ENCODE measurements at regions not wholly inside any gene's neighbourhood (a gene's known extent, or its start where the extent isn't known, plus 50 kb on each side); places are given as distances from the start of the nearest gene placed in this dataset.

DNA sequence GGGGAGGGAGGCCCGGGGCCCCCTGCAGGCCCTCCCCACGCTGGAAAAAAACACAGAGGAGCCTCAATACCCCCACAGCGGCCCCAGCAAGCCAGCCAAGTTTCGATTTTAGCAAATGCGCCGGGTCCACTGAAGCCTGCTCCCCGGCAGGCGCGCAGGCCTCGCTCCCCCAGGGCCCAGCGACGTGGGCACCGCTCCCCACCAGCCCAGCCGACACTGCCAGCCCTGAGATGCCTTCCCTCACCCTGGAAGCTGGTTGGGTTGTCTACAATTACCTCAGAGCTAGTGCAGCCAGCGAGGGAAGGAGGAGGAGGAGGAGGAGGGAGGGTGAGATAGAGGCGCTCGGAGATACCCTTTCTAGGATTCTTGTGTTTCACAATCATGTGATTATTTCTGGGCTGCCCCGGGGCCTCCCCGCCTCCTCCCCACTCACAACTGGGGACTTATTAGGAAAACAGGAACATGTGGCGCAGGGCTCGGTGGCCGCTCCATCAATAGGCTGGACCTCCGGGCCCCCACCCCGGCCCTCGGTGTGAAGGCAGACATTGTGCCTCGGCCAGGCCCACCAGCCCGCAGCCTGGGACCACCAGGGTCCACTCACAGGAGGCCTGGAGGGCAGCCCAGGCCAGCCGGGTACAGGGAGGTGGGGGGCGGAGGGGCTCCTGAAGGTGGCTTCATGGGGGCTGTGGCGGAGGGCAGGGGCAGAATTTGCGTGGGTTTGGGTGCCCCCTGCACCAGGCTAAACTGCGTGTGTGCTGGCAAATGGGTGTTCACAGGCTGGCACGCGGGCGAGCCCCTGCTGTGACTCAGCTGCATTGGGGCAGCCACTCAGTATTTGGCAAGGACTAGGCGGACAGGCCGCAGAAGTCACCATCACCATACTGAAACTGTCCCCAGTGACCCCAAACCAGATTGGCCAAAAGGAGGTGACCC, 109.9 kb downstream of the NCOR2 start:
- Histone ChIP-seq H3K27me3 (ENCODE audit: low read length) (no peaks in the 10 kb centered on the region), H4K20me1 (ENCODE audit: insufficient read depth, low read depth, low read length) (no peaks in the 10 kb centered on the region; the same call in none of the 2 replicates), H3K36me3 (ENCODE audit: insufficient read depth, low read length) (0 out of 2 replicates have a peak, but pooled peaks cover 5% of the 10 kb centered on the region), H3K79me2 (ENCODE audit: low read length) (peaks cover 60% of the 10 kb centered on the region), H3K4me3 (ENCODE audit: low read length) (no peak overlapping the region), H3K4me1 (ENCODE audit: low read length) (peaks cover 62% of the 10 kb centered on the region), H3K9me3 (ENCODE audit: low read length) (no peaks in the 10 kb centered on the region), H3K9ac (ENCODE audit: low read length) (peak overlapping the region; percentile 18; the same call in 1 of the 2 replicates), H3K27ac (ENCODE audit: low read length) (peak overlapping the region; percentile 44), H3K9me2 (replicated peaks; ENCODE audit: insufficient read depth, low read length) (no peaks in the 10 kb centered on the region), H2AFZ (ENCODE audit: low read length) (no peak overlapping the region), H3K4me2 (ENCODE audit: low read depth, low read length, poor library complexity, severe bottlenecking) (peak overlapping the region; percentile 27)
- DNase-seq, result peak; percentile 65

DNA sequence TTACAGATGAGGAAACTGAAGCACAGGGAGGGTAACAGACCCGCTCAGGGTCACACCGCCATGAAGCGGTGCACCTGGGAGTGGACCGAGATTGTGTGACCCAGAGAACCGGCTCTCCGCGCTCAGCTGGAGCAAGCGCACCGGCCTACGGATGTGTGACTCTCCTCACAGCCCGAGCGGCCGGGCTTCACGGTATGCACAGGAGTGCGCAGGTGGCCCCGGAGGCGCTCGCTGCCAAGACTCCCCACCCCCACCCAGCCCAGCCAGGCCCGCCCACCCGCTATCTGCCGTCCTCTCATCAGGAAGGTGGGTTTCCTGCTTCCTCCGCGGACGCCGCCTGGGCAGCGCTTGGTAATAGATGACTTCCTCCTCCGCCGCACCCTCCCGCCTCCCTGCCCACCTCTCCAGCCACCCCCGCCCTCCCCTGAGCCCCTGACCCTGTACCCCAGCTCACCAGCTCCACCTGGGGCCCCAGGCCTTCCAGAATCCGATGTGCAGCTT, 110.7 kb downstream of the NCOR2 start:
- no peak overlapping the region for H3K9ac ChIP-seq (ENCODE audit: low read length)
- H3K4me2 ChIP-seq (ENCODE audit: low read depth, low read length, poor library complexity, severe bottlenecking), result no peak overlapping the region
- H3K9me2 ChIP-seq (replicated peaks; ENCODE audit: insufficient read depth, low read length), result no peaks in the 10 kb centered on the region
- H3K27ac ChIP-seq (ENCODE audit: low read length), result peak overlapping the region; percentile 44
- no peak for DNase-seq
- H4K20me1 ChIP-seq (ENCODE audit: insufficient read depth, low read depth, low read length), result no peaks in the 10 kb centered on the region; the same call in none of the 2 replicates
- H3K79me2 ChIP-seq (ENCODE audit: low read length), result peaks cover 55% of the 10 kb centered on the region
- H3K9me3 ChIP-seq (ENCODE audit: low read length), result no peaks in the 10 kb centered on the region
- no peaks in the 10 kb centered on the region for H3K27me3 ChIP-seq (ENCODE audit: low read length)
- peaks cover 62% of the 10 kb centered on the region for H3K4me1 ChIP-seq (ENCODE audit: low read length)
- 0 out of 2 replicates have a peak, but pooled peaks cover 5% of the 10 kb centered on the region for H3K36me3 ChIP-seq (ENCODE audit: insufficient read depth, low read length)
- no peak overlapping the region for H2AFZ ChIP-seq (ENCODE audit: low read length)
- H3K4me3 ChIP-seq (ENCODE audit: low read length), result no peak overlapping the region

DNA sequence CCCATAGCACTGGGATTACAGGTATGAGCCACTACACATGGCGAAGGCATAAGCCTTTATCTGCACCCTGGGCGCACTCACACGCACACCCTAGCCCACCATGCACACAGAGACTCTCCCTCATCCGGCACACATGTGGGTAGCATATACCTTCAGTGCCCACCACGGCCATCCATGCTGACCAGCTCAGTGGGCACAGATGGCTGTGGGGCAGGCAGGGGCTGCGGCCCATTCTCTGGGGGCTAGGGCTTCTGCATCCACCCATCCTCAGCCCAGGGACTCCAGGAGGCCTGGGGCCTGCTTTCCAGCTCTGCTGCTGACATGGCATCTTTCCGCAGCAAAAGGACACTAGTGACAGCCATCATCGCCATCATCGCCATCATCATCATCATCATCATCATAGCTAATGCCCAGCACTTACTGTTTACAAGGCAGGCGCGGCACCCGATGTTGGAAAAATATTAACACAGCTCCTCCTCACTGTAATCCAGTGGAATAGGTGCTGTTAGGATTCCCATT, 111.2 kb downstream of the NCOR2 start:
- no peak overlapping the region for H3K9ac ChIP-seq (ENCODE audit: low read length)
- no peak for DNase-seq
- peaks cover 62% of the 10 kb centered on the region for H3K4me1 ChIP-seq (ENCODE audit: low read length)
- H3K4me2 ChIP-seq (ENCODE audit: low read depth, low read length, poor library complexity, severe bottlenecking), result no peak overlapping the region
- H3K27ac ChIP-seq (ENCODE audit: low read length), result no peak overlapping the region
- H4K20me1 ChIP-seq (ENCODE audit: insufficient read depth, low read depth, low read length), result no peaks in the 10 kb centered on the region; the same call in none of the 2 replicates
- H3K4me3 ChIP-seq (ENCODE audit: low read length), result no peak overlapping the region
- no peaks in the 10 kb centered on the region for H3K27me3 ChIP-seq (ENCODE audit: low read length)
- peaks cover 55% of the 10 kb centered on the region for H3K79me2 ChIP-seq (ENCODE audit: low read length)
- H3K36me3 ChIP-seq (ENCODE audit: insufficient read depth, low read length), result 0 out of 2 replicates have a peak, but pooled peaks cover 5% of the 10 kb centered on the region
- no peaks in the 10 kb centered on the region for H3K9me3 ChIP-seq (ENCODE audit: low read length)
- H3K9me2 ChIP-seq (replicated peaks; ENCODE audit: insufficient read depth, low read length), result no peaks in the 10 kb centered on the region
- H2AFZ ChIP-seq (ENCODE audit: low read length), result no peak overlapping the region

DNA sequence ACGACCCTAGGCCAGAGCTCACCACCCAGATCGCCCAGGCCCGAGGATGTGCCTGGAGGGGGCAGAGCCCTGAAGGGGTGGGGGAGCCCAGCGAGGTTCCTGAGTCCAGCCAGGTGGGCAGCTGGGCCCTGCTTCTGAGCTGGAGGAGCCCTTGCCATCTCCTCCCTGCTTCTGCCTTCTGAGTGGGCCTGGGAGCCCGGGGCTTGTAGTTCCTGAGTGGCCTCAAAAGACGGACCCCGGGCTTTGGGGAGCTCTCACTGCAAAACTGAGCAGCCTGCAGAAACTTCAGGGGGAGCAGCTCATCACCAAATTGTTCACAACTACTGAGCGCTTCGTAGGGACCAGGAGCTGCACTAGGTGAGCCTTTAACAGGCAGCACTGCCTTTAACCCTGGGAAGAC, 112.1 kb downstream of the NCOR2 start:
- peaks cover 62% of the 10 kb centered on the region for H3K4me1 ChIP-seq (ENCODE audit: low read length)
- H3K9me2 ChIP-seq (replicated peaks; ENCODE audit: insufficient read depth, low read length), result no peaks in the 10 kb centered on the region
- 0 out of 2 replicates have a peak, but pooled peaks cover 5% of the 10 kb centered on the region for H3K36me3 ChIP-seq (ENCODE audit: insufficient read depth, low read length)
- H3K9ac ChIP-seq (ENCODE audit: low read length), result no peak overlapping the region
- H3K79me2 ChIP-seq (ENCODE audit: low read length), result peaks cover 52% of the 10 kb centered on the region
- H3K4me3 ChIP-seq (ENCODE audit: low read length), result no peak overlapping the region
- no peak overlapping the region for H3K27ac ChIP-seq (ENCODE audit: low read length)
- no peaks in the 10 kb centered on the region; the same call in 1 of the 2 replicates for H4K20me1 ChIP-seq (ENCODE audit: insufficient read depth, low read depth, low read length)
- H3K9me3 ChIP-seq (ENCODE audit: low read length), result no peaks in the 10 kb centered on the region
- no peak for DNase-seq
- no peaks in the 10 kb centered on the region for H3K27me3 ChIP-seq (ENCODE audit: low read length)
- H3K4me2 ChIP-seq (ENCODE audit: low read depth, low read length, poor library complexity, severe bottlenecking), result no peak overlapping the region
- no peak overlapping the region for H2AFZ ChIP-seq (ENCODE audit: low read length)

DNA sequence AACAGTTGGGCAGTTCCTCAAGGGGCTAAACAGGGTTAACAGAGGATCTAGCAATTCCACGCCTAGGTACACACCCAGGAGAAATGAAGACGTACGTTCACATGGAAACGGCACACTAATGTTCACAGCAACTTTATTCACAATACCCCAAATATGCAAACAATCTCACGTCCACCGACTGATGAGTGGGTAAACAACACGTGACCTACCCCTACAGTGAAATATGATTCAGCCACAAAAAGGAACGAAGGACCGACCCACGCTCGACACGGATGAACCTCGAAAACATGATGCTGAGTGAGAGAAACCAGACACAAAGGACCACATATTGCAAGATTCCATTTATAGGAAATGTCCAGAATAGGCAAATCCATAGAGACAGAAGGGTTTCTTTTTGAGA, 112.7 kb downstream of the NCOR2 start:
- Histone ChIP-seq H3K9me2 (replicated peaks; ENCODE audit: insufficient read depth, low read length) (no peaks in the 10 kb centered on the region), H3K27me3 (ENCODE audit: low read length) (no peaks in the 10 kb centered on the region), H3K27ac (ENCODE audit: low read length) (peak overlapping the region; percentile 65), H3K9me3 (ENCODE audit: low read length) (no peaks in the 10 kb centered on the region), H4K20me1 (ENCODE audit: insufficient read depth, low read depth, low read length) (no peaks in the 10 kb centered on the region; the same call in 1 of the 2 replicates), H3K9ac (ENCODE audit: low read length) (peak overlapping the region; percentile 42; the same call in 1 of the 2 replicates), H3K4me3 (ENCODE audit: low read length) (no peak overlapping the region), H3K36me3 (ENCODE audit: insufficient read depth, low read length) (0 out of 2 replicates have a peak, but pooled peaks cover 5% of the 10 kb centered on the region), H3K79me2 (ENCODE audit: low read length) (peaks cover 49% of the 10 kb centered on the region), H3K4me1 (ENCODE audit: low read length) (peaks cover 62% of the 10 kb centered on the region), H2AFZ (ENCODE audit: low read length) (no peak overlapping the region), H3K4me2 (ENCODE audit: low read depth, low read length, poor library complexity, severe bottlenecking) (peak overlapping the region; percentile 0)
- no peak for DNase-seq

DNA sequence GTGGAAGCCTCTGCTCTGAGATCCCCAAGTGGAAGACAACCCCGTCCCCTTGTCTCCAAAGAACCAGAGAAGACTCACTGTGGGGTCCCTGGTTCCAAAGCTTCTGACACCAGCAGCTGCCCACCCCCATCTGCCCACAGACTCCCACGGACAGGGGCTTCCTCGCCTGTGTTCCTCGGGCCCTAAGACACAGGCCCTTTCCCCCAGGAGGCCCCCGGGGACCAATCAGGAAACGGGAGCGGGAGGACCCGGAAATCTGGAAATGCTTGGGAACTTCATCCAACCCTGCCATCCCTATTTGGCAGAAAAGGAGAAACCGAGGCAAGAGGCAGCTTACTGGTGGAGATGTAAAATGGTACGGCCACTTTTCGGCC, 113.1 kb downstream of the NCOR2 start:
- H3K79me2 ChIP-seq (ENCODE audit: low read length), result peaks cover 49% of the 10 kb centered on the region

DNA sequence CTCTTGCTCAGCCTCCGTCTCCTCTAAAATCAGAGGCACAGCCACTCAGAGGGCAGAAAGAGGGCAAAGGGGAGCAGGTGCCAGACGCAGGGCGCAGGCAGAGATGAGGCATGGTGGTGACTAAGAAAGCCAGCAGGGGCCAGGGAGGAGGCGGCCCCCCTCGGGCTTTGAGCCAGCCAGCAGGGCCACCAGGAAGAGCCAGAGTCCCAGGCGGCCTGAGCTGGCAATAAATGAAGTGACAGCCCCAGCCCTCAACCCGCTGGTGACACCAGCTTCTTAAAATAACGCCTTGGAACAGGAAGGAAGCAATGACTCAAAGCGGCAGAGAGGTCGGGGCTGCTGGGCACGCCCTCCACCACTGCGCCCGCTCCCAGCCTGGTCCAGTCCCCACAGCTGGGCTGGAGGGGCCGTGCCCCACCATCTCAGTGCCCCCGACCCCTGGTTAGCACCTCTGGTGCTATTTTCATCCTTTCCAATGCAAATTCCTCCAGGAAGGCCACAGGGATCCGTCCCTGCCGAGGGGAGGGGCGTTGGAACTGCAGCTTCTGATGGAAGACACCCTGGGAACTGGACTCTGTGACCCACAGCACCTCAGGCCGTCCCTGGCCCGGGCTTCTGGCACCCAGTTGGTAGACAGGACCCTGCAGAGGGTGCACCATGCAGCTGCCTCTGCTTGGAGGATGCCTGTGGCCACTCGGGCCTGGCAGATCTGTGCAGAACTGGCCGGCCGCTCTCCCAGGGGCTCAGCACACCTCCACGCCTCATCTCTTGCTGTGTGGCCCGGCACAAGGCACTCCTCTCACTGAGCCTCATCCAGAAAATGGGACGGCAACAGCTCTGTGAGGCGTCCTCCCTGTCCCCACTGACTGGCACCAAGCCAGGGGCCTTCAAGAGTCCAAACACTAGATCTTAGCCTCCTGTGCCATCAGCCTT, 113.7 kb downstream of the NCOR2 start:
- no peaks in the 10 kb centered on the region for H3K9me3 ChIP-seq (ENCODE audit: low read length)
- no peak overlapping the region for H3K4me3 ChIP-seq (ENCODE audit: low read length)
- H3K9ac ChIP-seq (ENCODE audit: low read length), result peak overlapping the region; percentile 42
- H2AFZ ChIP-seq (ENCODE audit: low read length), result no peak overlapping the region
- peak; percentile 69 for DNase-seq
- peak overlapping the region; percentile 65 for H3K27ac ChIP-seq (ENCODE audit: low read length)
- H4K20me1 ChIP-seq (ENCODE audit: insufficient read depth, low read depth, low read length), result no peaks in the 10 kb centered on the region; the same call in none of the 2 replicates
- peaks cover 46% of the 10 kb centered on the region for H3K79me2 ChIP-seq (ENCODE audit: low read length)
- H3K36me3 ChIP-seq (ENCODE audit: insufficient read depth, low read length), result 0 out of 2 replicates have a peak, but pooled peaks cover 5% of the 10 kb centered on the region
- peak overlapping the region; percentile 0 for H3K4me2 ChIP-seq (ENCODE audit: low read depth, low read length, poor library complexity, severe bottlenecking)
- no peaks in the 10 kb centered on the region for H3K9me2 ChIP-seq (replicated peaks; ENCODE audit: insufficient read depth, low read length)
- no peaks in the 10 kb centered on the region for H3K27me3 ChIP-seq (ENCODE audit: low read length)
- peaks cover 54% of the 10 kb centered on the region for H3K4me1 ChIP-seq (ENCODE audit: low read length)

More for the DNA sequence above, 113.1 kb downstream of the NCOR2 start:
- Histone ChIP-seq H3K27ac (ENCODE audit: low read length) (peak overlapping the region; percentile 65), H3K9ac (ENCODE audit: low read length) (peak overlapping the region; percentile 42), H2AFZ (ENCODE audit: low read length) (no peak overlapping the region), H3K4me3 (ENCODE audit: low read length) (no peak overlapping the region), H3K9me3 (ENCODE audit: low read length) (no peaks in the 10 kb centered on the region), H3K4me1 (ENCODE audit: low read length) (peaks cover 60% of the 10 kb centered on the region), H3K27me3 (ENCODE audit: low read length) (no peaks in the 10 kb centered on the region), H3K4me2 (ENCODE audit: low read depth, low read length, poor library complexity, severe bottlenecking) (peak overlapping the region; percentile 0), H4K20me1 (ENCODE audit: insufficient read depth, low read depth, low read length) (no peaks in the 10 kb centered on the region; the same call in 1 of the 2 replicates), H3K36me3 (ENCODE audit: insufficient read depth, low read length) (0 out of 2 replicates have a peak, but pooled peaks cover 5% of the 10 kb centered on the region), H3K9me2 (replicated peaks; ENCODE audit: insufficient read depth, low read length) (no peaks in the 10 kb centered on the region)
- DNase-seq, result no peak

Data from Karpas-422 (cell line).